ENCODE measurements at regions not wholly inside any gene's neighbourhood (a gene's known extent, or its start where the extent isn't known, plus 50 kb on each side); places are given as distances from the start of the nearest gene placed in this dataset.

- Histone ChIP-seq H3K79me2 (ENCODE audit: control insufficient read depth in 1 of 2, insufficient read depth in 2 of 2, low read length in 2 of 2) (no peaks in the 10 kb centered on the region), H3K4me3 (ENCODE audit: extremely low read depth in 1 of 4, insufficient read depth in 2 of 4, low read depth in 3 of 4, low read length in 4 of 4) (no peak overlapping the region), H3K79me1 (ENCODE audit: low read depth, low read length) (no peaks in the 10 kb centered on the region), H2BK15ac (ENCODE audit: low read length) (no peak overlapping the region), H3K27me3 (replicated peaks in 1 of 4; ENCODE audit: control insufficient read depth in 3 of 4, extremely low read depth in 1 of 4, insufficient read depth in 3 of 4, low read length in 3 of 4) (no peaks in the 10 kb centered on the region), H3K56ac (replicated peaks; ENCODE audit: insufficient read length, low read depth, low read length) (no peak overlapping the region), H2AFZ (ENCODE audit: low read length) (no peak overlapping the region), H2BK20ac (ENCODE audit: low read length) (no peak overlapping the region), H2AK5ac (ENCODE audit: low read depth, low read length) (no peak overlapping the region), H2BK12ac (ENCODE audit: low read depth, low read length) (no peak overlapping the region), H4K8ac (ENCODE audit: extremely low read depth, insufficient read depth, low read length) (no peak overlapping the region), H3K14ac (ENCODE audit: insufficient read length) (no peak overlapping the region), H2BK5ac (ENCODE audit: low read depth, low read length) (no peak overlapping the region), H4K5ac (ENCODE audit: insufficient read length, low read depth, low read length) (no peak overlapping the region), H3K23ac (ENCODE audit: insufficient read length) (no peak overlapping the region), H3K4me2 (ENCODE audit: insufficient read depth in 1 of 2, low read depth in 2 of 2, low read length in 2 of 2) (no peak overlapping the region), H3K4me1 (replicated peaks in 1 of 4; ENCODE audit: control insufficient read depth in 3 of 4, insufficient read depth in 4 of 4, low read length in 3 of 4) (no peaks in the 10 kb centered on the region), H4K20me1 (replicated peaks in 1 of 2; ENCODE audit: control insufficient read depth in 1 of 2, insufficient read depth in 2 of 2, low read length in 2 of 2) (no peaks in the 10 kb centered on the region), H3K4ac (replicated peaks; ENCODE audit: insufficient read length, low read depth, low read length) (no peak overlapping the region), H3K23me2 (ENCODE audit: low read depth, low read length) (no peaks in the 10 kb centered on the region), H3K9ac (replicated peaks in 1 of 4; ENCODE audit: extremely low read depth in 1 of 4, low read depth in 3 of 4, low read length in 3 of 4) (no peak overlapping the region), H3K36me3 (ENCODE audit: control insufficient read depth in 2 of 4, insufficient read depth in 4 of 4, low read length in 3 of 4) (no peaks in the 10 kb centered on the region), H2BK120ac (replicated peaks; ENCODE audit: low read depth, low read length) (no peak overlapping the region), H3K18ac (ENCODE audit: extremely low read depth, low read length) (no peak overlapping the region), H4K91ac (replicated peaks; ENCODE audit: insufficient read length, low read length) (no peak overlapping the region), H3K27ac (ENCODE audit: low read depth, low read length) (no peak overlapping the region), H3K9me3 (ENCODE audit: insufficient read depth in 2 of 2, low read depth in 1 of 2, low read length in 1 of 2) (no peaks in the 10 kb centered on the region)
- CTCF ChIA-PET (ENCODE audit: partially characterized antibody), result interaction anchor here (0.7 to 1.4 kb wide), 4 partner anchors 19 to 41 kb away, joined by 3 read pairs; no protein-coding TSS in a partner anchor
- FAIRE-seq (no peak), DNase-seq (ENCODE audit: low read depth in 1 of 2, low spot score in 2 of 2) (no peak)
- no peak for TF ChIP-seq ATF3 (IDR thresholded peaks at IDR 0.05; ENCODE audit: insufficient read depth, low read depth, low read length)
- TF ChIP-seq CTCF (IDR thresholded peaks at IDR 0.05; ENCODE audit: control extremely low read depth in 1 of 3, insufficient read depth in 1 of 3, low read depth in 1 of 3, low read length in 3 of 3), result no peak
- no peak for TF ChIP-seq KDM1A (IDR thresholded peaks at IDR 0.05; ENCODE audit: borderline replicate concordance, low read length)
- no peak for TF ChIP-seq SP2 (IDR thresholded peaks at IDR 0.05; ENCODE audit: low read length)
- no peak for TF ChIP-seq CHD1 (IDR thresholded peaks at IDR 0.05; ENCODE audit: low read depth, low read length)
- POLR2A ChIA-PET (ENCODE audit: partially characterized antibody), result no interaction called here
Measured at GRCh38 chr3:107907996-107908395, 182.8 kb downstream of the CD47 start.
